Ovary (tissue), 7 donors: ENCODE measurements at regions not wholly inside any gene's neighbourhood (a gene's known extent, or its start where the extent isn't known, plus 50 kb on each side); places are given as distances from the start of the nearest gene placed in this dataset.

Experiments used
- DNase-seq, 5 donors: peaks; one replicate each; pipeline ENCODE4 v3.0.0-alpha.2; 2019 to 2020
- H3K27ac ChIP-seq, 2 donors: fragments of 200-600 bp; one replicate each; pipeline versions ENCODE4 v1.5.1 to v1.8.0; 2019 to 2022
- H3K27me3 ChIP-seq: fragments of 200-600 bp; one replicate; pipeline ENCODE4 v1.8.0; 2022
- H3K36me3 ChIP-seq: fragments of 200-600 bp; sonication (generic); one replicate; pipeline ENCODE4 v1.5.1; 2019
- H3K4me1 ChIP-seq: one replicate; pipeline ENCODE4 v1.8.1; 2013; ENCODE audit warnings: mild to moderate bottlenecking, moderate library complexity; ENCODE audit not compliant: insufficient read depth
- H3K4me3 ChIP-seq: fragments of 200-600 bp; sonication (generic); one replicate; pipeline ENCODE4 v1.5.1; 2017
- H3K9me3 ChIP-seq, 2 donors: fragments of 200-600 bp in 1 of 2; sonication (generic) in 1 of 2; one replicate each; pipeline versions ENCODE4 v1.5.1 to v1.8.1; 2013 to 2019; ENCODE audit warnings: mild to moderate bottlenecking in 1 of 2, moderate library complexity in 1 of 2
- CTCF ChIP-seq, 3 donors: fragments of 450-650 bp in 2 of 3; fragments of 200-600 bp in 1 of 3; IDR thresholded peaks; one replicate each; pipeline versions ENCODE4 v1.5.1 to v1.8.0; 2016 to 2022; ENCODE audit warnings: antibody characterized with exemption in 3 of 3, mild to moderate bottlenecking in 1 of 3
- EP300 ChIP-seq: sonication (generic); formaldehyde crosslinking; IDR thresholded peaks from one replicate; pipeline ENCODE4 v1.6.1; 2017; ENCODE audit warnings: antibody characterized with exemption
- POLR2A ChIP-seq: fragments of 450-650 bp; IDR thresholded peaks from one replicate; pipeline ENCODE4 v1.6.1; 2017; ENCODE audit warnings: antibody characterized with exemption, mild to moderate bottlenecking, moderate library complexity
- WGBS, 3 donors: extraction: QIAGEN DNeasy Blood & Tissue Kit in 1 of 3; methylation state at CpG; one replicate each; pipeline versions ENCODE4 v1.1.5 to v1.1.7; 2013 to 2017; 5-methylcytosine and 5-hydroxymethylcytosine counted together
- intact Hi-C, 4 donors: fragments of 100-400 bp; cut with DNase I; formaldehyde crosslinking; loops; one replicate each; pipeline versions ENCODE4 v1.11.0 to v1.15.1; 2022 to 2023
- donor health status: DM: no; HTN: no; CAD: no; lungs with moderate emphysema.
- donor health status: DM: no; HTN: no; CAD: no.
- donor health status: Bipolar disorder and iron deficiency.
- donor health status: DM: no; HTN: no; CAD: no.
- donor health status: DM: yes; HTN: yes; CAD: no.

DNA sequence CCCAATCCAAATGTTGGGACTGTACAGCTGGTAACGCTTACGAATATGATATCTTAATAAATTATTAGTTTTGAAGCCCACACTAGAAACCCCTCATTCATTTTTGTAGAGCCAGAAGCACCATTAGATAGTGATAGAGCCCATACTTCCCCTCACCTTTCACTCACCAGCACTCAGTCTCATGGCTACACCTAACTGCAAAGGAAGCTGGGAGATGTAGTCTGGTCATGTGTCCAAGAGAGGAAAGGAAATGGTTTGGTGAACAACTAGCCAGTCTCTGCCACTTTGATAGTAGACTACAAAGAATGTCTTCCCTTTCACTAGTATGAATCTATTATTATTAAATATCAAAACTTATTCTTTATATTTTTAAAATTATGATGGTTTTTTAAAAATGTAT is 77.1 kb upstream of the EGFL6 start:
- WGBS, 3 donors = 89 to 98% (median 97%) methylated on average over 2 of the region's 2 CpGs
- intact Hi-C loops = loop anchor here in 1 of 4 donors (10.0 kb wide), 1 partner anchor 153 kb away; no protein-coding TSS in a partner anchor
- Histone ChIP-seq H3K9me3 (no peaks in the 10 kb centered on the region), H3K36me3 (no peaks in the 10 kb centered on the region), H3K27me3 (no peaks in the 10 kb centered on the region), H3K4me1 (peaks cover 4% of the 10 kb centered on the region), H3K27ac (no peak overlapping the region), H3K4me3 (no peak overlapping the region)
- no peak for TF ChIP-seq CTCF (IDR thresholded peaks at IDR 0.05)
- no peak for TF ChIP-seq POLR2A
- TF ChIP-seq EP300 = no peak
- DNase-seq = no peak

DNA sequence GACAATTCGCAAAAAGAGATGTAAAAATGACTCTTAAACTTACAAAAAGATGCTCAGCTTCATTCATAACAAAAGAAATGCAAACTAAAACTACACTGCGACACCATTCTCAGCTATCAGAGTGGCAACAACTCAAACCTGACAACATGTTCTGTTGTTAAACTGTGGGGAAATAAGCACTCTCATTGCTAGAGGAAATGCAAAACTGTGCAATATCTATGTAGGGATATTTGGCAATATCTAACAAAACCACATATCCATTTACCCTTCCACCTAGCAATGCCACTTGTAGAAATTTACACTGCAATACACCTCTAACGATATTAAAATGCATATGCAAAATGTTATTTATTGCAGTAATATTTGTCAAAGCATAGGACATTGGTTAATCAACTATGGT is 78.3 kb upstream of the EGFL6 start:
- Histone ChIP-seq H3K9me3 (no peaks in the 10 kb centered on the region), H3K27me3 (no peaks in the 10 kb centered on the region), H3K36me3 (no peaks in the 10 kb centered on the region), H3K4me1 (peaks cover 5% of the 10 kb centered on the region), H3K27ac (no peak overlapping the region), H3K4me3 (no peak overlapping the region)
- intact Hi-C loops = loop anchor here in 1 of 4 donors (10.0 kb wide), 1 partner anchor 154 kb away; no protein-coding TSS in a partner anchor
- TF ChIP-seq EP300 (no peak), CTCF (IDR thresholded peaks at IDR 0.05) (no peak), POLR2A (no peak)
- no peak for DNase-seq
- 70 to 77% (median 75%) methylated on average over 3 of the region's 3 CpGs for WGBS, 3 donors

- 63 to 71% (median 69%) methylated on average over 5 of the region's 5 CpGs for WGBS, 3 donors
- intact Hi-C loops = loop anchor here (2.0 to 10.0 kb wide), 4 partner anchors 515 to 542 kb away; partner anchors contain the start of gene TMSB4X (in 1 of the 4)
- no peaks in the 10 kb centered on the region for H3K27me3 ChIP-seq
- peak in 2 of 5 donors; percentile 16 to 50 for DNase-seq
- H3K4me3 ChIP-seq = no peak overlapping the region
- no peak for TF ChIP-seq CTCF (IDR thresholded peaks at IDR 0.05)
- TF ChIP-seq EP300 = no peak
- no peak for TF ChIP-seq POLR2A
- no peak overlapping the region for H3K27ac ChIP-seq
- peaks cover 5% of the 10 kb centered on the region for H3K4me1 ChIP-seq
- no peaks in the 10 kb centered on the region for H3K36me3 ChIP-seq
- no peaks in the 10 kb centered on the region for H3K9me3 ChIP-seq
These were observed 79.9 kb upstream of the EGFL6 start for GRCh38 chrX:13489454-13489853.

- intact Hi-C loops = loop anchor here (2.0 to 10.0 kb wide), 4 partner anchors 513 to 541 kb away; partner anchors contain the start of gene TMSB4X (in 1 of the 4)
- 9 to 13% (median 13%) methylated on average over 7 of the region's 7 CpGs for WGBS, 3 donors
- peak; percentile 32 to 52 (median 34) for DNase-seq
- Histone ChIP-seq H3K9me3 (no peaks in the 10 kb centered on the region), H3K4me3 (no peak overlapping the region), H3K36me3 (no peaks in the 10 kb centered on the region), H3K27ac (peak overlapping the region in 1 of 2 donors; percentile 34), H3K4me1 (peaks cover 5% of the 10 kb centered on the region), H3K27me3 (no peaks in the 10 kb centered on the region)
- peak in 2 of 3 donors; percentile 79 to 84 for TF ChIP-seq CTCF (IDR thresholded peaks at IDR 0.05)
- no peak for TF ChIP-seq EP300
These were observed 81.5 kb upstream of the EGFL6 start for GRCh38 chrX:13487731-13488505.
